NCI-H1417 (cell line): ENCODE measurements at regions not wholly inside any gene's neighbourhood (a gene's known extent, or its start where the extent isn't known, plus 50 kb on each side); places are given as distances from the start of the nearest gene placed in this dataset.
A peak's percentile ranks its signal among the peaks of the same experiment; 100 is the strongest.

Experiments
- DNase-seq, 3 experiments: peaks; one replicate each; lab custom pipeline; 2025; lab: John Stamatoyannopoulos, UW

GRCh38 chr2:160679686-160680085 is 186.1 kb upstream of the RBMS1 start:
- DNase-seq = no peak

GRCh38 chr2:160680294-160680693 is 186.7 kb upstream of the RBMS1 start:
- DNase-seq = no peak

GRCh38 chr2:160680974-160681373 is 187.4 kb upstream of the RBMS1 start:
- no peak for DNase-seq

GRCh38 chr2:160683206-160683605 is 189.6 kb upstream of the RBMS1 start:
- no peak for DNase-seq

- DNase-seq = peak in 2 of 3 experiments; percentile 21 to 65
Measured at GRCh38 chr2:160687629-160688028, 194.0 kb upstream of the RBMS1 start.

- no peak for DNase-seq
Measured at GRCh38 chr2:160689441-160689840, 195.8 kb upstream of the RBMS1 start.

GRCh38 chr2:160694221-160694620 is 200.6 kb upstream of the RBMS1 start:
- no peak for DNase-seq

- no peak for DNase-seq
Measured at GRCh38 chr2:160694631-160695030, 201.0 kb upstream of the RBMS1 start.

GRCh38 chr2:160695402-160696086 is 201.9 kb upstream of the RBMS1 start:
- peak; percentile 1 to 42 (median 8) for DNase-seq

- peak in 2 of 3 experiments; percentile 2 to 7 for DNase-seq
Measured at GRCh38 chr2:160696087-160696452, 202.5 kb upstream of the RBMS1 start.

- peak in 1 of 3 experiments; percentile 2 for DNase-seq
Measured at GRCh38 chr2:160697817-160698216, 204.2 kb upstream of the RBMS1 start.

GRCh38 chr2:160700021-160700814 is 206.6 kb upstream of the RBMS1 start:
- no peak for DNase-seq

- peak in 1 of 3 experiments; percentile 37 for DNase-seq
Measured at GRCh38 chr2:160701822-160702221, 208.2 kb upstream of the RBMS1 start.

GRCh38 chr2:160702754-160703153 is 209.1 kb upstream of the RBMS1 start:
- DNase-seq = no peak

- peak in 2 of 3 experiments; percentile 0 to 1 for DNase-seq
Measured at GRCh38 chr2:160703648-160704585, 210.3 kb upstream of the RBMS1 start.

GRCh38 chr2:160715428-160715827 is 221.8 kb upstream of the RBMS1 start:
- peak in 1 of 3 experiments; percentile 24 for DNase-seq

- no peak for DNase-seq
Measured at GRCh38 chr2:160719116-160719515, 225.5 kb upstream of the RBMS1 start.

GRCh38 chr2:160720098-160720497 is 226.5 kb upstream of the RBMS1 start:
- DNase-seq = no peak

GRCh38 chr2:160721089-160722040 is 227.8 kb upstream of the RBMS1 start:
- DNase-seq = no peak

GRCh38 chr2:160726046-160726445 is 232.4 kb upstream of the RBMS1 start:
- DNase-seq = no peak
